ENCODE measurements at regions not wholly inside any gene's neighbourhood (a gene's known extent, or its start where the extent isn't known, plus 50 kb on each side); places are given as distances from the start of the nearest gene placed in this dataset.

DNA sequence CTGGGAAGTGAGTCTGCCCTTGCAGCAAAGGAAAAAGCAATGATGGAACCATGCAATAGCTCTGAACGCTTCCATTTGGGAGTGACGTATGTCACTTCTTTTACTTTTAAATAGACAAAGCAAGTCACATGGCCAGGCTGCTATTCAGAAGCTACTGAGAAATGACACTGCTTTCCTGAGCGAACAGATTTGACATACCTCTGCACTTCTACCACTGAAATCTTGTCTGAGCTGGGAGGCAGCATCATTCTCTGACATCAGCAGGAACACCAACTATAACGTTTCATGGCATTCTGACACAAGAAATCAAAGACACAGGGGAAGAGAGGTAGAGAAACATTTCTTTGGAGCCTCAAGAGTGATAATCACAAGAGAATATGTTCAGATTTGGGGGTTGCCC is 271.1 kb downstream of the SNX13 start:
- TF ChIP-seq, protein P1, sequence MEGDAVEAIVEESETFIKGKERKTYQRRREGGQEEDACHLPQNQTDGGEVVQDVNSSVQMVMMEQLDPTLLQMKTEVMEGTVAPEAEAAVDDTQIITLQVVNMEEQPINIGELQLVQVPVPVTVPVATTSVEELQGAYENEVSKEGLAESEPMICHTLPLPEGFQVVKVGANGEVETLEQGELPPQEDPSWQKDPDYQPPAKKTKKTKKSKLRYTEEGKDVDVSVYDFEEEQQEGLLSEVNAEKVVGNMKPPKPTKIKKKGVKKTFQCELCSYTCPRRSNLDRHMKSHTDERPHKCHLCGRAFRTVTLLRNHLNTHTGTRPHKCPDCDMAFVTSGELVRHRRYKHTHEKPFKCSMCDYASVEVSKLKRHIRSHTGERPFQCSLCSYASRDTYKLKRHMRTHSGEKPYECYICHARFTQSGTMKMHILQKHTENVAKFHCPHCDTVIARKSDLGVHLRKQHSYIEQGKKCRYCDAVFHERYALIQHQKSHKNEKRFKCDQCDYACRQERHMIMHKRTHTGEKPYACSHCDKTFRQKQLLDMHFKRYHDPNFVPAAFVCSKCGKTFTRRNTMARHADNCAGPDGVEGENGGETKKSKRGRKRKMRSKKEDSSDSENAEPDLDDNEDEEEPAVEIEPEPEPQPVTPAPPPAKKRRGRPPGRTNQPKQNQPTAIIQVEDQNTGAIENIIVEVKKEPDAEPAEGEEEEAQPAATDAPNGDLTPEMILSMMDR (IDR thresholded peaks at IDR 0.05; ENCODE audit: low read depth, low read length): no peak
- TF ChIP-seq POLR2A (IDR thresholded peaks at IDR 0.05; ENCODE audit: extremely low read depth, insufficient read length): no peak
- TF ChIP-seq, protein P2, sequence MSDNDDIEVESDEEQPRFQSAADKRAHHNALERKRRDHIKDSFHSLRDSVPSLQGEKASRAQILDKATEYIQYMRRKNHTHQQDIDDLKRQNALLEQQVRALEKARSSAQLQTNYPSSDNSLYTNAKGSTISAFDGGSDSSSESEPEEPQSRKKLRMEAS (IDR thresholded peaks at IDR 0.05; ENCODE audit: low read depth, low read length): no peak
- no peak for TF ChIP-seq MYC (IDR thresholded peaks at IDR 0.05; ENCODE audit: low read depth, low read length)
- no peak for DNase-seq (ENCODE audit: low read depth)
- no peak overlapping the region for H3K4me3 ChIP-seq (ENCODE audit: low read depth, low read length)

DNA sequence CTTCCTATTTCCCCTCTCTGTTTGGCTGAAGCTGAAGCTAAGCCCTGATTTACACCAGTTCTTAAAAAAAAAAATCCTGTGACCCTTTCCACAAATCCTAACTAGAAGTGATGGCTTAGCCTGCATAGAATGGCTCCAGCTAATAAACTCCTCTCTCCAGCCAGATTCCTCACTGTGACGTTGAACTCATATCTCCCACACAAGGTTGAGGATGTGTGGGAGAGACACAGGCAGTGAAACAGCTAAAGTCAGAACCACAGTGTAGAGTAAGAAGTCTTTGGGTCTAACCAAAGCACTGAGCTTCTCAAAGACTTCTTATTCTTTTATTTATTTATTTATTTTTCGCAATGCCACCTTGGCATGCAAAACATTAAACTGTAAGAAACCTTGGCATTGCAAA is 268.3 kb downstream of the SNX13 start:
- no peak overlapping the region for H3K4me3 ChIP-seq (ENCODE audit: low read depth, low read length)
- no peak for DNase-seq (ENCODE audit: low read depth)
- TF ChIP-seq MYC (IDR thresholded peaks at IDR 0.05; ENCODE audit: low read depth, low read length): no peak
- TF ChIP-seq, protein P2 (IDR thresholded peaks at IDR 0.05; ENCODE audit: low read depth, low read length): no peak
- no peak for TF ChIP-seq POLR2A (IDR thresholded peaks at IDR 0.05; ENCODE audit: extremely low read depth, insufficient read length)
- TF ChIP-seq, protein P1 (IDR thresholded peaks at IDR 0.05; ENCODE audit: low read depth, low read length): no peak

DNA sequence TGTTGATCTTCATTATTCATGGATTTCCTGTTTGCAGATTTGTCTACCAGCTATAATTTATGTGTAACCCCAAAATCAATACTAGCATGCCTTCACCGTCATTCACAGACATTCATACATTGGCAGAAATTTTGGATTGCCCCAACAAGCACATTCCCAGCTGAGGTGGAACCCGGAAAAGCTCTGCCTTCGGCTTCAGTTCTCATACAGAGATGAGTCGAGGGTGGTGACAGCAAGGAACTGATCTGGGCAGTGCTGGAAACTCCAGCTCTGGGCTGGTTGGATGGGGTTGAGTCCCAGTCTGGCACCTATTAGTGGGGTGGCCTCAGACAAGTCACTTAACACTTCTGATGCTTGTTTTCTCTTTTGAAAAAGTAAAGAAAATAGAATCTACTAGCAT is 267.5 kb downstream of the SNX13 start:
- no peak overlapping the region for H3K4me3 ChIP-seq (ENCODE audit: low read depth, low read length)
- TF ChIP-seq, protein P1 (IDR thresholded peaks at IDR 0.05; ENCODE audit: low read depth, low read length): no peak
- TF ChIP-seq, protein P2 (IDR thresholded peaks at IDR 0.05; ENCODE audit: low read depth, low read length): no peak
- TF ChIP-seq POLR2A (IDR thresholded peaks at IDR 0.05; ENCODE audit: extremely low read depth, insufficient read length): no peak
- no peak for TF ChIP-seq MYC (IDR thresholded peaks at IDR 0.05; ENCODE audit: low read depth, low read length)
- DNase-seq (ENCODE audit: low read depth): no peak

DNA sequence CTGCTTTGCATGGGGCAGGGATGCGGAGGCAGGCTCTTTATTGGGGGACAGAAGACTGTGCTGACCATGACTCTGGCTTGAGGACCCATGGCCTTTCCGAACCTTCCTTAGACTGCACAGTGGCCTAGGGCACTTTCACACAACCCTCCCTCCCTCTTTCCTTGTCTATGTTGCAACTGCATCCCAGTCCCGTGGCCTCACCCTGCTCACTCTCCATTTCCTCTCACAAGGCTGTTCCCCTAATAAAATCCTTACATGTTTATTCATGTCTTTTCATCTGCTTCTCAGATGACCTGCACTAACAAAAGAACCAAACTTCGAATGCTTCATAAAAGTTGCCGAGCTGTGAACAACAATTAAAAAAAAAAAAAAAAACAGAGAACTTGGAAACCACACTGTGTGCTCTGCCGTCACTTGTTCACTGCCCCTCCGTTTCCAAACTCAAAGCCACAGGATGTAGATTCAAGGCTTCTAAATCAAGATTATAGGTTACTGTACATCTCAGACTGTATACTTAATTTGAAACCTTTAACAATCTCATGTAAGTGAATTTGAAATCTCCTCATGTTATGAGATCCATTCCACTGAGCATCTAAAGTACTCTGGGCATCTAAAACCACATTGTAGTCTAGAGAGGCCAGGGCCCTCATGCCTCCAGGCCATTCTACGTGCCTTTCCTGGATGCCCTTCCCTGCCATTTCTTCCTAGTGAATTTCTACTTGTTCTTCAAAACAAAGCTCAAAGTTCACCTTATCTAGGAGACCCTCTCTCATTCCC is 265.9 kb downstream of the SNX13 start:
- no peak for TF ChIP-seq MYC (IDR thresholded peaks at IDR 0.05; ENCODE audit: low read depth, low read length)
- TF ChIP-seq POLR2A (IDR thresholded peaks at IDR 0.05; ENCODE audit: extremely low read depth, insufficient read length): no peak
- TF ChIP-seq, protein P1 (IDR thresholded peaks at IDR 0.05; ENCODE audit: low read depth, low read length): no peak
- TF ChIP-seq, protein P2 (IDR thresholded peaks at IDR 0.05; ENCODE audit: low read depth, low read length): no peak
- no peak overlapping the region for H3K4me3 ChIP-seq (ENCODE audit: low read depth, low read length)
- no peak for DNase-seq (ENCODE audit: low read depth)

DNA sequence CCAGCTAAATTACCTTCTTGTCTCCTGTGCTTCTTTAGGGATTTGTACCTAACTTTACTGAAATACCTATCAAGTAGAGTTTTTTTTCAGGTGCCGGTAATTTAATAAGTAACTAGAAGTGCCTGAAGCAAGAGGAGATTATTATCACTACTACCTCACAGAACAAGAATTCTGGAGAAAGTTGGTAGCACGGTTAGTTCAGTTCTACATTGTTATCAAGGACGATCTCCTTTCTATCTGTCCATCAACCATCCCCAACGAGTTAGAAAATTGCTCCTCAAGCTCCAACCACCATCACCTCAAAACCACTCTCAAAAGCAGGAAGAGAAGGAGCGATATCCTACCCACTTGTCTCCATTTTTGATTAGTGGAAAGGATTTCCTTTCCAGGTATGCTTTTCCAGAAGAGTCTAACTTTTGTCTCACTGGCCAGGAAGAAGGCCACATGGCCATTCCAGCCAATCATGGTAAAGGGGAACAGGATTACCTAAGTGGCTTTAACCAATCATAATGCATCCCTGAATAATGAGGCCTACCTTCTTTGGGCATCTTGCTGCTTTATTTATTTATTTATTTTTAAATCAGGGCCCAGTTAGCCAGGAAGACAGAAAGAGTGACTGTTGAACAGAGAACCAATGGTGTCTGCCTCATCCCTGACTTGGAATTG is 265.2 kb downstream of the SNX13 start:
- DNase-seq (ENCODE audit: low read depth): no peak
- no peak overlapping the region for H3K4me3 ChIP-seq (ENCODE audit: low read depth, low read length)
- TF ChIP-seq POLR2A (IDR thresholded peaks at IDR 0.05; ENCODE audit: extremely low read depth, insufficient read length) (no peak), MYC (IDR thresholded peaks at IDR 0.05; ENCODE audit: low read depth, low read length) (no peak)
- TF ChIP-seq, protein P1 (IDR thresholded peaks at IDR 0.05; ENCODE audit: low read depth, low read length): no peak
- TF ChIP-seq, protein P2 (IDR thresholded peaks at IDR 0.05; ENCODE audit: low read depth, low read length): no peak

All from NB4 (cell line).